Lower lobe of right lung (tissue), 2 donors: ENCODE measurements at regions not wholly inside any gene's neighbourhood (a gene's known extent, or its start where the extent isn't known, plus 50 kb on each side); places are given as distances from the start of the nearest gene placed in this dataset.

Experiments used
- ATAC-seq, 2 donors: fragments of 200-7000 bp; cut with Tn5 transposase; one replicate each; pipeline ENCODE4 v1.9.1; 2020 to 2022; ENCODE audit warnings: mild to moderate bottlenecking in 2 of 2, moderate library complexity in 2 of 2
- DNase-seq: peaks from one replicate; pipeline ENCODE4 v3.0.0-alpha.2; 2020
- H3K27ac ChIP-seq: fragments of 200-600 bp; one replicate; pipeline ENCODE4 v1.8.0; 2022
- H3K27me3 ChIP-seq: fragments of 200-600 bp; one replicate; pipeline ENCODE4 v1.8.0; 2022; ENCODE audit warnings: low read depth
- H3K36me3 ChIP-seq: fragments of 200-600 bp; one replicate; pipeline ENCODE4 v1.8.0; 2022; ENCODE audit warnings: mild to moderate bottlenecking
- H3K4me1 ChIP-seq: fragments of 200-600 bp; one replicate; pipeline ENCODE4 v1.8.0; 2022
- H3K4me3 ChIP-seq: fragments of 200-600 bp; one replicate; pipeline ENCODE4 v1.8.0; 2022; ENCODE audit warnings: mild to moderate bottlenecking
- H3K9me3 ChIP-seq: fragments of 200-600 bp; one replicate; pipeline ENCODE4 v1.8.0; 2022
- CTCF ChIP-seq: fragments of 200-600 bp; IDR thresholded peaks from one replicate; pipeline ENCODE4 v1.8.0; 2022; ENCODE audit warnings: antibody characterized with exemption, mild to moderate bottlenecking
- intact Hi-C: fragments of 100-400 bp; cut with DNase I; formaldehyde crosslinking; loops from one replicate; pipeline ENCODE4 v1.11.0; 2022
- donor health status: DM: no; HTN: yes; CAD: no; lungs with severe emphysema.

- Histone ChIP-seq H3K4me3 (no peak overlapping the region), H3K9me3 (no peaks in the 10 kb centered on the region), H3K4me1 (no peaks in the 10 kb centered on the region), H3K27me3 (no peaks in the 10 kb centered on the region), H3K36me3 (no peaks in the 10 kb centered on the region), H3K27ac (no peak overlapping the region)
- no peak for ATAC-seq
- intact Hi-C loops: no loop called here
- TF ChIP-seq CTCF: no peak
- no peak for DNase-seq
These were observed 520.1 kb upstream of the PKDCC start for GRCh38 chr2:41527525-41528323.

- intact Hi-C loops: no loop called here
- no peaks in the 10 kb centered on the region for H3K4me1 ChIP-seq
- no peak for DNase-seq
- H3K4me3 ChIP-seq: no peak overlapping the region
- no peak for ATAC-seq
- no peaks in the 10 kb centered on the region for H3K27me3 ChIP-seq
- no peaks in the 10 kb centered on the region for H3K36me3 ChIP-seq
- no peak overlapping the region for H3K27ac ChIP-seq
- TF ChIP-seq CTCF: no peak
- no peaks in the 10 kb centered on the region for H3K9me3 ChIP-seq
These were observed 512.2 kb upstream of the PKDCC start for GRCh38 chr2:41535575-41535974.

- DNase-seq (no peak), ATAC-seq (no peak)
- H3K9me3 ChIP-seq: no peaks in the 10 kb centered on the region
- intact Hi-C loops: no loop called here
- no peak overlapping the region for H3K4me3 ChIP-seq
- H3K36me3 ChIP-seq: no peaks in the 10 kb centered on the region
- no peak for TF ChIP-seq CTCF
- H3K27ac ChIP-seq: no peak overlapping the region
- H3K27me3 ChIP-seq: no peaks in the 10 kb centered on the region
- no peaks in the 10 kb centered on the region for H3K4me1 ChIP-seq
These were observed 507.4 kb upstream of the PKDCC start for GRCh38 chr2:41540272-41540998.

GRCh38 chr2:41543726-41544125 lies 504.1 kb upstream of the PKDCC start:
- no peaks in the 10 kb centered on the region for H3K4me1 ChIP-seq
- H3K27me3 ChIP-seq: no peaks in the 10 kb centered on the region
- no peak for TF ChIP-seq CTCF
- no peak overlapping the region for H3K27ac ChIP-seq
- ATAC-seq (no peak), DNase-seq (no peak)
- no peak overlapping the region for H3K4me3 ChIP-seq
- no peaks in the 10 kb centered on the region for H3K9me3 ChIP-seq
- no peaks in the 10 kb centered on the region for H3K36me3 ChIP-seq
- intact Hi-C loops: no loop called here

- ATAC-seq: no peak
- Histone ChIP-seq H3K9me3 (no peaks in the 10 kb centered on the region), H3K4me1 (no peaks in the 10 kb centered on the region), H3K27ac (no peak overlapping the region), H3K36me3 (no peaks in the 10 kb centered on the region), H3K4me3 (no peak overlapping the region), H3K27me3 (no peaks in the 10 kb centered on the region)
- TF ChIP-seq CTCF: no peak
- intact Hi-C loops: no loop called here
- DNase-seq: no peak
These were observed 503.1 kb upstream of the PKDCC start for GRCh38 chr2:41544709-41545108.
